Keratinocyte (primary cell): ENCODE measurements at regions not wholly inside any gene's neighbourhood (a gene's known extent, or its start where the extent isn't known, plus 50 kb on each side); places are given as distances from the start of the nearest gene placed in this dataset.
"Not testable (repeated sequence)": the region's sequence is repeated elsewhere in the genome, so short reads cannot be mapped to it uniquely, and the experiment has no call there.

Experiments
- DNase-seq: peaks from one replicate; pipeline ENCODE4 v3.0.0-alpha.2; 2011; ENCODE audit warnings: low read depth, missing footprints, low spot score
- FAIRE-seq: peaks from 2 replicates; lab custom pipeline; 2011; peaks lifted over from hg19 to GRCh38; lab: Jason Lieb, UNC
- H2AFZ ChIP-seq: 2 replicates; pipeline ENCODE4 v1.6.0; 2012; ENCODE audit warnings: low read length, control low read depth, inconsistent platforms; ENCODE audit not compliant: control insufficient read depth
- H3K27ac ChIP-seq: 2 replicates; pipeline ENCODE4 v1.5.1; 2011; ENCODE audit warnings: low read length; ENCODE audit not compliant: control insufficient read depth, insufficient read depth
- H3K27me3 ChIP-seq: 3 replicates; pipeline ENCODE4 v1.6.0; 2011; ENCODE audit warnings: low read length; ENCODE audit not compliant: control insufficient read depth, insufficient read depth; ENCODE audit errors: extremely low read depth
- H3K36me3 ChIP-seq, 2 experiments: 2 replicates in 1 of 2; 3 replicates in 1 of 2; pipeline ENCODE4 v1.5.1; 2011; ENCODE audit warnings: low read length in 2 of 2, mild to moderate bottlenecking in 1 of 2; ENCODE audit not compliant: control insufficient read depth in 2 of 2, insufficient read depth in 2 of 2; ENCODE audit errors: extremely low read depth in 1 of 2
- H3K4me1 ChIP-seq: 3 replicates; pipeline ENCODE4 v1.5.1; 2011; ENCODE audit warnings: low read length; ENCODE audit not compliant: control insufficient read depth, insufficient read depth; ENCODE audit errors: extremely low read depth
- H3K4me2 ChIP-seq: 3 replicates; pipeline ENCODE4 v1.6.0; 2011; ENCODE audit warnings: low read depth, low read length; ENCODE audit not compliant: control insufficient read depth, insufficient read depth; ENCODE audit errors: extremely low read depth
- H3K4me3 ChIP-seq, 3 experiments: fragments of 200-600 bp in 1 of 3; sonication (generic) in 1 of 3; 2 replicates in 2 of 3; 3 replicates in 1 of 3; pipeline ENCODE4 v1.5.1; 2011 to 2016; ENCODE audit warnings: low read length in 3 of 3, mild to moderate bottlenecking in 3 of 3, control low read depth in 2 of 3, inconsistent platforms in 1 of 3, low read depth in 1 of 3, mixed read lengths in 1 of 3, mixed run types in 1 of 3, moderate library complexity in 1 of 3; ENCODE audit not compliant: control insufficient read depth in 2 of 3, insufficient read depth in 2 of 3; ENCODE audit errors: extremely low read depth in 1 of 3
- H3K79me2 ChIP-seq: 2 replicates; pipeline ENCODE4 v1.6.0; 2012; ENCODE audit warnings: low read length; ENCODE audit not compliant: control insufficient read depth, insufficient read depth
- H3K9ac ChIP-seq: 3 replicates; pipeline ENCODE4 v1.6.0; 2011; ENCODE audit warnings: low read length; ENCODE audit not compliant: control insufficient read depth, insufficient read depth; ENCODE audit errors: extremely low read depth
- H3K9me1 ChIP-seq: 3 replicates; pipeline ENCODE4 v1.6.0; 2011; ENCODE audit warnings: low read length; ENCODE audit not compliant: control insufficient read depth, insufficient read depth; ENCODE audit errors: extremely low read depth
- H3K9me3 ChIP-seq: 2 replicates; pipeline ENCODE4 v1.5.1; 2012; ENCODE audit warnings: low read depth, low read length; ENCODE audit not compliant: control insufficient read depth
- H4K20me1 ChIP-seq: 3 replicates; pipeline ENCODE4 v1.6.0; 2011; ENCODE audit warnings: low read length; ENCODE audit not compliant: control insufficient read depth, insufficient read depth; ENCODE audit errors: extremely low read depth
- CTCF ChIP-seq, 3 experiments: IDR thresholded peaks in 1 of 3; conservative IDR thresholded peaks in 1 of 3; optimal IDR thresholded peaks in 1 of 3; 2 replicates in 2 of 3; 3 replicates in 1 of 3; pipeline versions ENCODE3 to v1.5.1; 2011; ENCODE audit warnings: low read length in 3 of 3, mild to moderate bottlenecking in 3 of 3, moderate library complexity in 2 of 3, control low read depth in 1 of 3, inconsistent platforms in 1 of 3; ENCODE audit not compliant: insufficient read depth in 2 of 3; ENCODE audit errors: extremely low read depth in 1 of 3
- EZH2 ChIP-seq: IDR thresholded peaks from one replicate; pipeline ENCODE4 v1.6.1; 2012; ENCODE audit warnings: inconsistent platforms, mild to moderate bottlenecking, low read length, moderate library complexity
- dilution Hi-C: fragments of 300-500 bp; cut with MboI; formaldehyde crosslinking; loops from one replicate; pipeline ENCODE4 v1.7.0; 2020; ENCODE audit warnings: low sequenced_read_pairs; ENCODE audit not compliant: extremely low pct_ligation_motif_present

- H3K4me1 ChIP-seq, result no peaks in the 10 kb centered on the region
- H3K36me3 ChIP-seq, result no peaks in the 10 kb centered on the region
- no peak overlapping the region for H3K4me3 ChIP-seq
- no peaks in the 10 kb centered on the region for H3K9me3 ChIP-seq
- no peaks in the 10 kb centered on the region for H3K9me1 ChIP-seq
- DNase-seq, result no peak
- FAIRE-seq, result no peak
- no peak overlapping the region for H3K4me2 ChIP-seq
- no peak for TF ChIP-seq CTCF (optimal IDR thresholded peaks at IDR 0.05 in 1 of 3, IDR thresholded peaks at IDR 0.05 in 1 of 3, conservative IDR thresholded peaks at IDR 0.05 in 1 of 3; ENCODE audit: extremely low read depth in 1 of 3, insufficient read depth in 2 of 3, low read length in 3 of 3)
- no peak for TF ChIP-seq EZH2
- H3K9ac ChIP-seq, result no peak overlapping the region
- no peak overlapping the region for H2AFZ ChIP-seq
- no peaks in the 10 kb centered on the region for H4K20me1 ChIP-seq
- H3K27me3 ChIP-seq, result no peaks in the 10 kb centered on the region
- H3K79me2 ChIP-seq, result no peaks in the 10 kb centered on the region
- H3K27ac ChIP-seq, result no peak overlapping the region
- dilution Hi-C loops, result no loop called here
Observed at GRCh38 chr3:106447723-106448301, 579.0 kb upstream of the CBLB start.

- H3K4me2 ChIP-seq, H2AFZ ChIP-seq, H3K4me3 ChIP-seq, FAIRE-seq, H3K4me1 ChIP-seq, H3K36me3 ChIP-seq, H3K79me2 ChIP-seq, dilution Hi-C loops, H3K27me3 ChIP-seq, H3K9me3 ChIP-seq, H3K9ac ChIP-seq, H3K9me1 ChIP-seq, H3K27ac ChIP-seq, H4K20me1 ChIP-seq, DNase-seq: not testable (repeated sequence)
Observed at GRCh38 chr3:106448372-106448966, 579.7 kb upstream of the CBLB start.

GRCh38 chr3:106452096-106452495 lies 583.3 kb upstream of the CBLB start:
- Histone ChIP-seq H3K27ac (no peak overlapping the region), H3K27me3 (no peaks in the 10 kb centered on the region), H3K36me3 (no peaks in the 10 kb centered on the region), H3K79me2 (no peaks in the 10 kb centered on the region), H3K4me2 (no peak overlapping the region), H2AFZ (no peak overlapping the region), H3K9ac (no peak overlapping the region), H3K4me1 (no peaks in the 10 kb centered on the region), H3K9me1 (no peaks in the 10 kb centered on the region), H3K9me3 (no peaks in the 10 kb centered on the region), H3K4me3 (no peak overlapping the region), H4K20me1 (no peaks in the 10 kb centered on the region)
- TF ChIP-seq EZH2, result no peak
- TF ChIP-seq CTCF (optimal IDR thresholded peaks at IDR 0.05 in 1 of 3, IDR thresholded peaks at IDR 0.05 in 1 of 3, conservative IDR thresholded peaks at IDR 0.05 in 1 of 3; ENCODE audit: extremely low read depth in 1 of 3, insufficient read depth in 2 of 3, low read length in 3 of 3), result no peak
- dilution Hi-C loops, result no loop called here
- DNase-seq (no peak), FAIRE-seq (no peak)
